Suprapubic skin (tissue), 3 donors: ENCODE measurements at regions not wholly inside any gene's neighbourhood (a gene's known extent, or its start where the extent isn't known, plus 50 kb on each side); places are given as distances from the start of the nearest gene placed in this dataset.

ENCODE experiments used
- CTCF ChIP-seq, 2 donors: fragments of 200-600 bp in 1 of 2; fragments of 450-650 bp in 1 of 2; sonication (generic) in 1 of 2; IDR thresholded peaks; one replicate each; pipeline ENCODE4 v1.5.1; 2016 to 2019; ENCODE audit warnings: antibody characterized with exemption in 2 of 2, mild to moderate bottlenecking in 1 of 2, moderate library complexity in 1 of 2
- EP300 ChIP-seq: sonication (generic); formaldehyde crosslinking; IDR thresholded peaks from one replicate; pipeline ENCODE4 v1.6.1; 2017; ENCODE audit warnings: antibody characterized with exemption

DNA sequence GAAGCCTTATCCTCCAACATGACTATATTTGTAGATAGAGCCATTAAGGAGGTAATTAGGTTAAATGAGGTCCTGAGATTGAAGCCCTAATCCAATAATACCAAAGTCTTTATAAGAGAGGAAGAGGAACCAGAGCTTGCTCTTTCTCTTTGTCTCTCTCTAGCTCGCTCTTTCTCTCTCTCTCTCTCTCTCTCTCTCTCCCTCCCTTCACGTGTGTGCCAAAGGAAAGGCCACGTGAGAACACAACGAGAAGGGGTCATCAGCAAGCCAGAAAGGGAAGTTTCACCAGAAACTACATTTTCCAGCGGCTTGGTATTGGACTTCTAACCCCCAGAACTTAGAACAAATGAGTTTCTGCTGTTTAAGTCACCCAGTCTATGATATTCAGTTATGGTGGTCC, 1540.5 kb downstream of the C4orf33 start:
- TF ChIP-seq EP300 = no peak
- TF ChIP-seq CTCF (IDR thresholded peaks at IDR 0.05) = no peak
